Thyroid gland (tissue), 4 donors: ENCODE measurements at regions not wholly inside any gene's neighbourhood (a gene's known extent, or its start where the extent isn't known, plus 50 kb on each side); places are given as distances from the start of the nearest gene placed in this dataset.

ENCODE experiments used
- CTCF ChIP-seq, 6 experiments: fragments of 200-600 bp in 3 of 6; fragments of 450-650 bp in 3 of 6; sonication (generic) in 3 of 6; IDR thresholded peaks; one replicate each; pipeline ENCODE4 v1.5.1; 2016 to 2019; ENCODE audit warnings: antibody characterized with exemption in 6 of 6, mild to moderate bottlenecking in 2 of 6, inconsistent platforms in 1 of 6, moderate library complexity in 1 of 6
- POLR2A ChIP-seq, 2 donors: fragments of 450-650 bp; IDR thresholded peaks; one replicate each; pipeline ENCODE4 v1.6.1; 2017; ENCODE audit warnings: antibody characterized with exemption in 2 of 2, mild to moderate bottlenecking in 2 of 2, moderate library complexity in 1 of 2

- TF ChIP-seq CTCF (IDR thresholded peaks at IDR 0.05): no peak
- no peak for TF ChIP-seq POLR2A (IDR thresholded peaks at IDR 0.05)
Measured at GRCh38 chr12:127214186-127214585, 1052.8 kb upstream of the TMEM132C start.
